MCF 10A (cell line): ENCODE measurements at regions not wholly inside any gene's neighbourhood (a gene's known extent, or its start where the extent isn't known, plus 50 kb on each side); places are given as distances from the start of the nearest gene placed in this dataset.
A peak's percentile ranks its signal among the peaks of the same experiment; 100 is the strongest.
"Not testable (repeated sequence)": the region's sequence is repeated elsewhere in the genome, so short reads cannot be mapped to it uniquely, and the experiment has no call there.

Experiments
- BruUV-seq: library from RNA; stranded (reverse); fragments of 400-500 nt; replicated peaks from 2 replicates; lab custom pipeline; 2021; lab: Mats Ljungman, UMichigan
- CTCF ChIA-PET: fragments of 300-600 bp; sonication (Branson Sonifier 250); formaldehyde crosslinking; extraction: SDS; loops from one replicate; lab custom pipeline; 2021; ENCODE audit warnings: antibody characterized with exemption, inconsistent platforms; lab: Yijun Ruan, JAX
- POLR2A ChIA-PET: fragments of 300-600, 350-650 bp; sonication (Branson Sonifier 250); formaldehyde crosslinking; extraction: SDS; loops from one replicate; lab custom pipeline; 2020; ENCODE audit warnings: antibody characterized with exemption, inconsistent platforms; lab: Yijun Ruan, JAX
- DNase-seq: peaks from one replicate; pipeline ENCODE4 v3.0.0-alpha.2; 2018; ENCODE audit not compliant: unreplicated experiment
- H3K27ac Mint-ChIP-seq: one replicate; pipeline ENCODE4 v1.8.0; 2022; ENCODE audit warnings: mild to moderate bottlenecking, low read depth, mixed read lengths; ENCODE audit not compliant: unreplicated experiment
- H3K27me3 Mint-ChIP-seq: one replicate; pipeline ENCODE4 v1.8.0; 2022; ENCODE audit warnings: mixed read lengths; ENCODE audit not compliant: insufficient read depth, unreplicated experiment
- H3K36me3 Mint-ChIP-seq: one replicate; pipeline ENCODE4 v1.8.0; 2022; ENCODE audit warnings: mild to moderate bottlenecking, moderate library complexity, mixed read lengths; ENCODE audit not compliant: insufficient read depth, unreplicated experiment
- H3K4me1 Mint-ChIP-seq: one replicate; pipeline ENCODE4 v1.8.0; 2022; ENCODE audit warnings: mixed read lengths; ENCODE audit not compliant: insufficient read depth, unreplicated experiment
- H3K4me3 Mint-ChIP-seq: one replicate; pipeline ENCODE4 v1.8.0; 2022; ENCODE audit warnings: mild to moderate bottlenecking, moderate library complexity, mixed read lengths; ENCODE audit not compliant: unreplicated experiment
- H3K9me3 Mint-ChIP-seq: one replicate; pipeline ENCODE4 v1.8.0; 2022; ENCODE audit warnings: mixed read lengths; ENCODE audit not compliant: unreplicated experiment
- CTCF ChIP-seq: fragments of 200-600 bp; IDR thresholded peaks from one replicate; pipeline ENCODE4 v1.8.0; 2022; ENCODE audit warnings: antibody characterized with exemption, mild to moderate bottlenecking; ENCODE audit not compliant: unreplicated experiment
- intact Hi-C: fragments of 100-400 bp; cut with micrococcal nuclease; formaldehyde crosslinking; loops from 2 replicates; pipeline ENCODE4 v1.14.1; 2022

GRCh38 chr2:63736354-63736753 is 105.3 kb upstream of the UGP2 start:
- CTCF ChIA-PET, result interaction anchor here (0.6 to 2.2 kb wide), 6 partner anchors 37 to 940 kb away, joined by 3 to 15 read pairs (median 4); no protein-coding TSS in a partner anchor
- no peak for DNase-seq

GRCh38 chr2:63737081-63737751 is 104.5 kb upstream of the UGP2 start:
- intact Hi-C loops, result no loop called here
- peaks cover 57% of the 10 kb centered on the region for H3K4me1 Mint-ChIP-seq
- H3K4me3 Mint-ChIP-seq, result no peak overlapping the region
- POLR2A ChIA-PET, result interaction anchor here (0.8 to 12.7 kb wide), 21 partner anchors 10 to 149 kb away, joined by 3 to 321 read pairs (median 5); partner anchors contain the start of genes MDH1, UGP2 and WDPCP
- H3K9me3 Mint-ChIP-seq, result no peaks in the 10 kb centered on the region
- H3K27me3 Mint-ChIP-seq, result no peaks in the 10 kb centered on the region
- H3K36me3 Mint-ChIP-seq, result no peaks in the 10 kb centered on the region
- peak overlapping the region; percentile 79 for H3K27ac Mint-ChIP-seq
- DNase-seq, result peak; percentile 36
- BruUV-seq, result TSS peak; percentile 73
- no peak for TF ChIP-seq CTCF
- CTCF ChIA-PET, result interaction anchor here (0.8 to 2.2 kb wide), 6 partner anchors 35 to 124 kb away, joined by 3 to 15 read pairs (median 6); no protein-coding TSS in a partner anchor

More at GRCh38 chr2:63736354-63736753, 105.3 kb upstream of the UGP2 start:
- BruUV-seq, result no TSS peak
- no peak for TF ChIP-seq CTCF
- no peaks in the 10 kb centered on the region for H3K27me3 Mint-ChIP-seq
- H3K36me3 Mint-ChIP-seq, result no peaks in the 10 kb centered on the region
- peak overlapping the region; percentile 37 for H3K27ac Mint-ChIP-seq
- H3K4me1 Mint-ChIP-seq, result peaks cover 50% of the 10 kb centered on the region
- H3K4me3 Mint-ChIP-seq, result no peak overlapping the region
- POLR2A ChIA-PET, result interaction anchor here (0.9 to 12.7 kb wide), 18 partner anchors 9 to 148 kb away, joined by 3 to 321 read pairs (median 6); partner anchors contain the start of genes MDH1, UGP2 and WDPCP
- intact Hi-C loops, result no loop called here
- H3K9me3 Mint-ChIP-seq, result no peaks in the 10 kb centered on the region

DNA sequence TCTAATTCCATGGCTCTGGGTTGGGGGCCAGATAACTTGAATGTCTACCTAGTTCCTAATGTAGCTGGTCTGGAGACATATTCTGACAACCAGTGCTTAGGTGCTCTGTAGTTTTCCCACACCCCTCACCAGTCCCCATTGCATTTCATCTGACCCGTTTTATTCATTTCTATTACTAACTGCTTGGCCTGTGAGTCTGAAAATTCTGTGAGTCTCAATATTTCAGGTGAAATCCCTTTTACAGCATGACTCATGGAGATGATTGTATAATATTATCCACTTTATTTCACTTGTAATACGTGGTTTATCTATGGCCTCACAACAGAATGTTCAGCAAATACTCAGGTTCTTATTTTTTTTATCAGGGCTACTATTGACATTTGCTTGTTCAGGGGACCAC is 103.7 kb upstream of the UGP2 start:
- BruUV-seq, result no TSS peak

GRCh38 chr2:63739180-63739579 is 102.5 kb upstream of the UGP2 start:
- H3K36me3 Mint-ChIP-seq, H3K9me3 Mint-ChIP-seq, H3K27ac Mint-ChIP-seq, H3K27me3 Mint-ChIP-seq, BruUV-seq, DNase-seq, H3K4me3 Mint-ChIP-seq, intact Hi-C loops: not testable (repeated sequence)
- CTCF ChIA-PET, result interaction anchor here (0.9 to 3.5 kb wide), 5 partner anchors 28 to 122 kb away, joined by 3 to 18 read pairs (median 3); no protein-coding TSS in a partner anchor
- POLR2A ChIA-PET, result interaction anchor here (0.6 to 12.7 kb wide), 7 partner anchors 14 to 104 kb away, joined by 3 to 321 read pairs (median 4); partner anchors contain the start of gene UGP2
- H3K4me1 Mint-ChIP-seq, result peaks cover 58% of the 10 kb centered on the region

More for the DNA sequence above, 103.7 kb upstream of the UGP2 start:
- peaks cover 58% of the 10 kb centered on the region for H3K4me1 Mint-ChIP-seq
- ChIA-PET POLR2A (interaction anchor here (1.1 to 12.7 kb wide), 10 partner anchors 11 to 150 kb away, joined by 3 to 321 read pairs (median 8); partner anchors contain the start of genes MDH1, UGP2 and WDPCP), CTCF (interaction anchor here (0.9 to 3.5 kb wide), 8 partner anchors 39 to 123 kb away, joined by 3 to 18 read pairs (median 5); no protein-coding TSS in a partner anchor)
- peak overlapping the region; percentile 79 for H3K27ac Mint-ChIP-seq
- no peak overlapping the region for H3K4me3 Mint-ChIP-seq
- no peaks in the 10 kb centered on the region for H3K36me3 Mint-ChIP-seq
- no peak for TF ChIP-seq CTCF
- H3K27me3 Mint-ChIP-seq, result no peaks in the 10 kb centered on the region
- DNase-seq, result peak; percentile 51
- no peaks in the 10 kb centered on the region for H3K9me3 Mint-ChIP-seq
- intact Hi-C loops, result no loop called here
